Ovary (tissue), 3 donors: ENCODE measurements at regions not wholly inside any gene's neighbourhood (a gene's known extent, or its start where the extent isn't known, plus 50 kb on each side); places are given as distances from the start of the nearest gene placed in this dataset.

Experiments used
- POLR2A ChIP-seq: fragments of 450-650 bp; IDR thresholded peaks from one replicate; pipeline ENCODE4 v1.6.1; 2017; ENCODE audit warnings: antibody characterized with exemption, mild to moderate bottlenecking, moderate library complexity
- TF ChIP-seq, protein P1 (sequence below), 3 donors: fragments of 450-650 bp in 2 of 3; fragments of 200-600 bp in 1 of 3; IDR thresholded peaks; one replicate each; pipeline versions ENCODE4 v1.5.1 to v1.8.0; 2016 to 2022; ENCODE audit warnings: antibody characterized with exemption in 3 of 3, mild to moderate bottlenecking in 1 of 3
- donor health status: DM: no; HTN: no; CAD: no.

DNA sequence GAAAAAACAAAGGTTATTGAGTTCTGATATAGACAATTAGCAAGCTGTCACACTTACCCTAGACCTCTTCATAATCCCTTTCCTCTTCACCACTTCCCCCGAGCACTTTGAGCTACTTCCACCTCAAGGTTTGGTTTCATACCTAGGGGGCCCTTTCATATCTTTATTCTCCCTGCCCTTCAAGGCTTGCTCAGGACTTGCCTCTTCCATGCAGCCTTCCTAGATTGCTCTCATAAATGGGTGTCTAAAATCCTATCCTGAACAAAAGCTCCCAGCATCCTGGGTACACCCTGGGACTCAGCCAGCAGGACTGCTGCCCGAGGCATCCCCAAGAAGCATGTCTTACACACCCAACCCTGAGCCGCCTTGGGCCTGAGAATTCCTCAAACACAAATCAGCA lies 157.3 kb downstream of the C5orf15 start:
- TF ChIP-seq POLR2A, result no peak
- TF ChIP-seq, protein P1, sequence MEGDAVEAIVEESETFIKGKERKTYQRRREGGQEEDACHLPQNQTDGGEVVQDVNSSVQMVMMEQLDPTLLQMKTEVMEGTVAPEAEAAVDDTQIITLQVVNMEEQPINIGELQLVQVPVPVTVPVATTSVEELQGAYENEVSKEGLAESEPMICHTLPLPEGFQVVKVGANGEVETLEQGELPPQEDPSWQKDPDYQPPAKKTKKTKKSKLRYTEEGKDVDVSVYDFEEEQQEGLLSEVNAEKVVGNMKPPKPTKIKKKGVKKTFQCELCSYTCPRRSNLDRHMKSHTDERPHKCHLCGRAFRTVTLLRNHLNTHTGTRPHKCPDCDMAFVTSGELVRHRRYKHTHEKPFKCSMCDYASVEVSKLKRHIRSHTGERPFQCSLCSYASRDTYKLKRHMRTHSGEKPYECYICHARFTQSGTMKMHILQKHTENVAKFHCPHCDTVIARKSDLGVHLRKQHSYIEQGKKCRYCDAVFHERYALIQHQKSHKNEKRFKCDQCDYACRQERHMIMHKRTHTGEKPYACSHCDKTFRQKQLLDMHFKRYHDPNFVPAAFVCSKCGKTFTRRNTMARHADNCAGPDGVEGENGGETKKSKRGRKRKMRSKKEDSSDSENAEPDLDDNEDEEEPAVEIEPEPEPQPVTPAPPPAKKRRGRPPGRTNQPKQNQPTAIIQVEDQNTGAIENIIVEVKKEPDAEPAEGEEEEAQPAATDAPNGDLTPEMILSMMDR (IDR thresholded peaks at IDR 0.05), result no peak
